ENCODE measurements at regions not wholly inside any gene's neighbourhood (a gene's known extent, or its start where the extent isn't known, plus 50 kb on each side); places are given as distances from the start of the nearest gene placed in this dataset.
"Not testable (repeated sequence)": the region's sequence is repeated elsewhere in the genome, so short reads cannot be mapped to it uniquely, and the experiment has no call there.

- DNase-seq: no peak
Measured at GRCh38 chr3:18987862-18988447, 160.4 kb upstream of the KCNH8 start.

- no peak for DNase-seq
Measured at GRCh38 chr3:18987070-18987469, 161.2 kb upstream of the KCNH8 start.

- DNase-seq: no peak
Measured at GRCh38 chr3:18982920-18983319, 165.4 kb upstream of the KCNH8 start.

GRCh38 chr3:18976102-18976501 lies 172.2 kb upstream of the KCNH8 start:
- DNase-seq: not testable (repeated sequence)

GRCh38 chr3:18968120-18968519 lies 180.2 kb upstream of the KCNH8 start:
- no peak for DNase-seq

- no peak for DNase-seq
Measured at GRCh38 chr3:18965781-18966180, 182.5 kb upstream of the KCNH8 start.

GRCh38 chr3:18964640-18965039 lies 183.7 kb upstream of the KCNH8 start:
- no peak for DNase-seq

- no peak for DNase-seq
Measured at GRCh38 chr3:18951333-18951732, 197.0 kb upstream of the KCNH8 start.

GRCh38 chr3:18946524-18946923 lies 201.8 kb upstream of the KCNH8 start:
- DNase-seq: no peak

GRCh38 chr3:18937574-18937973 lies 210.7 kb upstream of the KCNH8 start:
- DNase-seq: no peak

GRCh38 chr3:18919158-18919557 lies 229.2 kb upstream of the KCNH8 start:
- DNase-seq: no peak

GRCh38 chr3:18917923-18918322 lies 230.4 kb upstream of the KCNH8 start:
- DNase-seq: no peak

- DNase-seq: no peak
Measured at GRCh38 chr3:18902081-18902793, 246.1 kb upstream of the KCNH8 start.

- no peak for DNase-seq
Measured at GRCh38 chr3:18901571-18901970, 246.7 kb upstream of the KCNH8 start.

GRCh38 chr3:18900994-18901393 lies 247.3 kb upstream of the KCNH8 start:
- no peak for DNase-seq

- DNase-seq: no peak
Measured at GRCh38 chr3:18898911-18899310, 249.4 kb upstream of the KCNH8 start.

GRCh38 chr3:18892756-18893155 lies 255.6 kb upstream of the KCNH8 start:
- DNase-seq: no peak

- DNase-seq: no peak
Measured at GRCh38 chr3:18892047-18892446, 256.3 kb upstream of the KCNH8 start.

- no peak for DNase-seq
Measured at GRCh38 chr3:18891641-18892040, 256.7 kb upstream of the KCNH8 start.

GRCh38 chr3:18890449-18890848 lies 257.9 kb upstream of the KCNH8 start:
- DNase-seq: no peak

- no peak for DNase-seq
Measured at GRCh38 chr3:18888819-18889218, 259.5 kb upstream of the KCNH8 start.

- no peak for DNase-seq
Measured at GRCh38 chr3:18888370-18888769, 259.9 kb upstream of the KCNH8 start.

GRCh38 chr3:18886331-18886730 lies 262.0 kb upstream of the KCNH8 start:
- DNase-seq: no peak

GRCh38 chr3:18885612-18886011 lies 262.7 kb upstream of the KCNH8 start:
- no peak for DNase-seq

- no peak for DNase-seq
Measured at GRCh38 chr3:18883571-18883970, 264.7 kb upstream of the KCNH8 start.

All from cerebellar nuclear complex (tissue), 1 donor.